HEK293 (cell line): ENCODE measurements at regions not wholly inside any gene's neighbourhood (a gene's known extent, or its start where the extent isn't known, plus 50 kb on each side); places are given as distances from the start of the nearest gene placed in this dataset.

Source experiments
- ZNF202 ChIP-seq: fragments of 450-650 bp; formaldehyde crosslinking; IDR thresholded peaks from 2 replicates; pipeline ENCODE4 v1.5.1; 2016; ENCODE audit warnings: missing biosample characterization, missing genetic modification characterization, borderline replicate concordance
- TF ChIP-seq, protein P1 (sequence below): fragments of 450-650 bp; formaldehyde crosslinking; IDR thresholded peaks from 2 replicates; pipeline ENCODE4 v1.5.1; 2016; ENCODE audit warnings: missing biosample characterization, missing genetic modification characterization, borderline replicate concordance
- TF ChIP-seq, protein P2 (sequence below): fragments of 450-650 bp; formaldehyde crosslinking; IDR thresholded peaks from 2 replicates; pipeline ENCODE4 v1.5.0; 2017; ENCODE audit warnings: missing biosample characterization, missing genetic modification characterization, borderline replicate concordance
- TF ChIP-seq, protein P3 (sequence below): fragments of 450-650 bp; formaldehyde crosslinking; IDR thresholded peaks from 2 replicates; pipeline ENCODE4 v1.5.1; 2016; ENCODE audit warnings: missing biosample characterization, missing genetic modification characterization

DNA sequence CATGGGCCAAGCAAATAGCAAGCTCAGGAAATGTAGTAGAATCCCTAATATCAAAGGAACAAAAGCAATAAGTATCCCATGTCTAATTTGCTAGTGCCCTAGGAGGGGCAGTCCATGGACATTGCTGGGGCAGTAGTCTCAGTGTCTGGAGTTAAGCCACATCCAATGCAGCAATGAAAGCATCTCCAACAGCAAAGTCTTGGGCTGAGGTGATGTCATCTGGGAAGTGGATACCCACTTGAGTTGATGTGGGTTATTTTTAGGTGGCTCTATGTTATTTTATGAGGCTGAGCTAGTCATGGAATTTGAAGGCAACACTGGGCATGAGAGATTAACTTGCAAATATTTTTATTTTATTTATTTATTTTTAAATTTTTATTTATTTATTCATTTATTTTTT is 540.0 kb downstream of the ETV1 start:
- TF ChIP-seq, protein P1, sequence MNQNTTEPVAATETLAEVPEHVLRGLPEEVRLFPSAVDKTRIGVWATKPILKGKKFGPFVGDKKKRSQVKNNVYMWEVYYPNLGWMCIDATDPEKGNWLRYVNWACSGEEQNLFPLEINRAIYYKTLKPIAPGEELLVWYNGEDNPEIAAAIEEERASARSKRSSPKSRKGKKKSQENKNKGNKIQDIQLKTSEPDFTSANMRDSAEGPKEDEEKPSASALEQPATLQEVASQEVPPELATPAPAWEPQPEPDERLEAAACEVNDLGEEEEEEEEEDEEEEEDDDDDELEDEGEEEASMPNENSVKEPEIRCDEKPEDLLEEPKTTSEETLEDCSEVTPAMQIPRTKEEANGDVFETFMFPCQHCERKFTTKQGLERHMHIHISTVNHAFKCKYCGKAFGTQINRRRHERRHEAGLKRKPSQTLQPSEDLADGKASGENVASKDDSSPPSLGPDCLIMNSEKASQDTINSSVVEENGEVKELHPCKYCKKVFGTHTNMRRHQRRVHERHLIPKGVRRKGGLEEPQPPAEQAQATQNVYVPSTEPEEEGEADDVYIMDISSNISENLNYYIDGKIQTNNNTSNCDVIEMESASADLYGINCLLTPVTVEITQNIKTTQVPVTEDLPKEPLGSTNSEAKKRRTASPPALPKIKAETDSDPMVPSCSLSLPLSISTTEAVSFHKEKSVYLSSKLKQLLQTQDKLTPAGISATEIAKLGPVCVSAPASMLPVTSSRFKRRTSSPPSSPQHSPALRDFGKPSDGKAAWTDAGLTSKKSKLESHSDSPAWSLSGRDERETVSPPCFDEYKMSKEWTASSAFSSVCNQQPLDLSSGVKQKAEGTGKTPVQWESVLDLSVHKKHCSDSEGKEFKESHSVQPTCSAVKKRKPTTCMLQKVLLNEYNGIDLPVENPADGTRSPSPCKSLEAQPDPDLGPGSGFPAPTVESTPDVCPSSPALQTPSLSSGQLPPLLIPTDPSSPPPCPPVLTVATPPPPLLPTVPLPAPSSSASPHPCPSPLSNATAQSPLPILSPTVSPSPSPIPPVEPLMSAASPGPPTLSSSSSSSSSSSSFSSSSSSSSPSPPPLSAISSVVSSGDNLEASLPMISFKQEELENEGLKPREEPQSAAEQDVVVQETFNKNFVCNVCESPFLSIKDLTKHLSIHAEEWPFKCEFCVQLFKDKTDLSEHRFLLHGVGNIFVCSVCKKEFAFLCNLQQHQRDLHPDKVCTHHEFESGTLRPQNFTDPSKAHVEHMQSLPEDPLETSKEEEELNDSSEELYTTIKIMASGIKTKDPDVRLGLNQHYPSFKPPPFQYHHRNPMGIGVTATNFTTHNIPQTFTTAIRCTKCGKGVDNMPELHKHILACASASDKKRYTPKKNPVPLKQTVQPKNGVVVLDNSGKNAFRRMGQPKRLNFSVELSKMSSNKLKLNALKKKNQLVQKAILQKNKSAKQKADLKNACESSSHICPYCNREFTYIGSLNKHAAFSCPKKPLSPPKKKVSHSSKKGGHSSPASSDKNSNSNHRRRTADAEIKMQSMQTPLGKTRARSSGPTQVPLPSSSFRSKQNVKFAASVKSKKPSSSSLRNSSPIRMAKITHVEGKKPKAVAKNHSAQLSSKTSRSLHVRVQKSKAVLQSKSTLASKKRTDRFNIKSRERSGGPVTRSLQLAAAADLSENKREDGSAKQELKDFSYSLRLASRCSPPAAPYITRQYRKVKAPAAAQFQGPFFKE (tag by site-specific recombination), result no peak
- TF ChIP-seq, protein P2, sequence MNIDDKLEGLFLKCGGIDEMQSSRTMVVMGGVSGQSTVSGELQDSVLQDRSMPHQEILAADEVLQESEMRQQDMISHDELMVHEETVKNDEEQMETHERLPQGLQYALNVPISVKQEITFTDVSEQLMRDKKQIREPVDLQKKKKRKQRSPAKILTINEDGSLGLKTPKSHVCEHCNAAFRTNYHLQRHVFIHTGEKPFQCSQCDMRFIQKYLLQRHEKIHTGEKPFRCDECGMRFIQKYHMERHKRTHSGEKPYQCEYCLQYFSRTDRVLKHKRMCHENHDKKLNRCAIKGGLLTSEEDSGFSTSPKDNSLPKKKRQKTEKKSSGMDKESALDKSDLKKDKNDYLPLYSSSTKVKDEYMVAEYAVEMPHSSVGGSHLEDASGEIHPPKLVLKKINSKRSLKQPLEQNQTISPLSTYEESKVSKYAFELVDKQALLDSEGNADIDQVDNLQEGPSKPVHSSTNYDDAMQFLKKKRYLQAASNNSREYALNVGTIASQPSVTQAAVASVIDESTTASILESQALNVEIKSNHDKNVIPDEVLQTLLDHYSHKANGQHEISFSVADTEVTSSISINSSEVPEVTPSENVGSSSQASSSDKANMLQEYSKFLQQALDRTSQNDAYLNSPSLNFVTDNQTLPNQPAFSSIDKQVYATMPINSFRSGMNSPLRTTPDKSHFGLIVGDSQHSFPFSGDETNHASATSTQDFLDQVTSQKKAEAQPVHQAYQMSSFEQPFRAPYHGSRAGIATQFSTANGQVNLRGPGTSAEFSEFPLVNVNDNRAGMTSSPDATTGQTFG (tag by site-specific recombination), result no peak
- TF ChIP-seq, protein P3, sequence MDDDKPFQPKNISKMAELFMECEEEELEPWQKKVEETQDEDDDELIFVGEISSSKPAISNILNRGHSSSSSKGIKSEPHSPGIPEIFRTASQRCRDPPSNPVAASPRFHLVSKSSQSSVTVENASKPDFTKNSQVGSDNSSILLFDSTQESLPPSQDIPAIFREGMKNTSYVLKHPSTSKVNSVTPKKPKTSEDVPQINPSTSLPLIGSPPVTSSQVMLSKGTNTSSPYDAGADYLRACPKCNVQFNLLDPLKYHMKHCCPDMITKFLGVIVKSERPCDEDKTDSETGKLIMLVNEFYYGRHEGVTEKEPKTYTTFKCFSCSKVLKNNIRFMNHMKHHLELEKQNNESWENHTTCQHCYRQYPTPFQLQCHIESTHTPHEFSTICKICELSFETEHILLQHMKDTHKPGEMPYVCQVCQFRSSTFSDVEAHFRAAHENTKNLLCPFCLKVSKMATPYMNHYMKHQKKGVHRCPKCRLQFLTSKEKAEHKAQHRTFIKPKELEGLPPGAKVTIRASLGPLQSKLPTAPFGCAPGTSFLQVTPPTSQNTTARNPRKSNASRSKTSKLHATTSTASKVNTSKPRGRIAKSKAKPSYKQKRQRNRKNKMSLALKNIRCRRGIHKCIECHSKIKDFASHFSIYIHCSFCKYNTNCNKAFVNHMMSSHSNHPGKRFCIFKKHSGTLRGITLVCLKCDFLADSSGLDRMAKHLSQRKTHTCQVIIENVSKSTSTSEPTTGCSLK (tag by site-specific recombination), result no peak
- no peak for TF ChIP-seq ZNF202
